K562 (cell line): ENCODE measurements at regions not wholly inside any gene's neighbourhood (a gene's known extent, or its start where the extent isn't known, plus 50 kb on each side); places are given as distances from the start of the nearest gene placed in this dataset.

Experiments
- ATAC-seq: fragments of 200-7000 bp; cut with Tn5 transposase; 3 replicates; pipeline ENCODE4 v1.9.1; 2020; ENCODE audit warnings: moderate library complexity
- BruUV-seq: library from RNA; stranded (reverse); fragments of 400-500 nt; replicated peaks from 2 replicates; lab custom pipeline; 2021; lab: Mats Ljungman, UMichigan
- CTCF ChIA-PET: fragments of 300-600 bp; formaldehyde crosslinking; extraction: SDS; loops from one replicate; lab custom pipeline; 2021; ENCODE audit warnings: low intra/inter-chr PET ratio; lab: Yijun Ruan, JAX
- POLR2A ChIA-PET: fragments of 300-600, 350-650 bp; sonication (Branson Sonifier 250); formaldehyde crosslinking; extraction: SDS; loops from one replicate; lab custom pipeline; 2021; ENCODE audit warnings: antibody characterized with exemption, inconsistent platforms; lab: Yijun Ruan, JAX
- DNase-seq, 4 experiments: peaks; one replicate each; pipeline versions ENCODE4 v3.0.0 to v3.0.0-alpha.2; 2011 to 2018; ENCODE audit warnings: low spot score in 3 of 4, mixed read lengths in 3 of 4; ENCODE audit errors: extremely low read depth in 1 of 4
- FAIRE-seq: peaks from 2 replicates; lab custom pipeline; 2011; peaks lifted over from hg19 to GRCh38; lab: Jason Lieb, UNC
- H2AFZ ChIP-seq: 2 replicates; pipeline ENCODE4 v1.6.0; 2011; ENCODE audit warnings: low read depth, low read length, control low read depth, inconsistent platforms
- H3K27ac ChIP-seq: fragments of 200-600 bp; 3 replicates; pipeline ENCODE4 v1.8.0; 2011; ENCODE audit warnings: low read depth, mild to moderate bottlenecking, control low read depth, inconsistent platforms, low read length, moderate library complexity, mixed read lengths; ENCODE audit errors: extremely low read depth
- H3K27me3 ChIP-seq, 2 experiments: fragments of 300-600 bp in 1 of 2; 2 replicates in 1 of 2; 3 replicates in 1 of 2; pipeline versions ENCODE4 v1.6.0 to v1.8.0; 2011; ENCODE audit warnings: inconsistent platforms in 2 of 2, low read length in 2 of 2, mild to moderate bottlenecking in 1 of 2, mixed read lengths in 1 of 2, moderate library complexity in 1 of 2; ENCODE audit not compliant: control insufficient read depth in 2 of 2, insufficient read depth in 2 of 2
- H3K36me3 ChIP-seq: fragments of 300-600 bp; 3 replicates; pipeline ENCODE4 v1.8.0; 2011; ENCODE audit warnings: mild to moderate bottlenecking, low read length, inconsistent platforms; ENCODE audit not compliant: control insufficient read depth, insufficient read depth
- H3K4me1 ChIP-seq, 2 experiments: fragments of 200-600 bp in 1 of 2; replicated peaks in 1 of 2; 2 replicates in 1 of 2; 3 replicates in 1 of 2; pipeline versions ENCODE4 v1.5.1 to v1.8.0; 2011; ENCODE audit warnings: inconsistent platforms in 2 of 2, low read length in 2 of 2, mild to moderate bottlenecking in 1 of 2, mixed read lengths in 1 of 2, moderate library complexity in 1 of 2; ENCODE audit not compliant: control insufficient read depth in 2 of 2, insufficient read depth in 2 of 2
- H3K4me2 ChIP-seq: 2 replicates; pipeline ENCODE4 v1.6.1; 2011; ENCODE audit warnings: low read length, control low read depth, inconsistent platforms, mixed read lengths; ENCODE audit not compliant: insufficient read depth
- H3K4me3 ChIP-seq: fragments of 200-600 bp; sonication (generic), shearing (Covaris generic); 2 replicates; pipeline ENCODE4 v1.5.1; 2016; ENCODE audit warnings: control low read depth, inconsistent platforms
- H3K79me2 ChIP-seq: fragments of 200-600 bp; 3 replicates; pipeline ENCODE4 v1.8.0; 2011; ENCODE audit warnings: low read length, inconsistent platforms; ENCODE audit not compliant: control insufficient read depth, insufficient read depth
- H3K9ac ChIP-seq, 2 experiments: 2 replicates each; pipeline versions ENCODE4 v1.6.0 to v1.6.1; 2011; ENCODE audit warnings: low read depth in 2 of 2, low read length in 2 of 2, control low read depth in 1 of 2, inconsistent platforms in 1 of 2, mild to moderate bottlenecking in 1 of 2, mixed read lengths in 1 of 2; ENCODE audit not compliant: insufficient read depth in 1 of 2
- H3K9me1 ChIP-seq: one replicate; pipeline ENCODE4 v1.6.0; 2011; ENCODE audit warnings: inconsistent platforms, mild to moderate bottlenecking, low read length, moderate library complexity; ENCODE audit not compliant: control insufficient read depth, insufficient read depth
- H3K9me3 ChIP-seq: replicated peaks from 2 replicates; pipeline ENCODE4 v1.5.1; 2011; ENCODE audit warnings: low read depth, low read length, inconsistent platforms; ENCODE audit not compliant: control insufficient read depth, insufficient read depth
- H4K20me1 ChIP-seq: replicated peaks from 2 replicates; pipeline ENCODE4 v1.6.1; 2011; ENCODE audit warnings: low read length, inconsistent platforms, mixed read lengths; ENCODE audit not compliant: control insufficient read depth, insufficient read depth
- FOS ChIP-seq: IDR thresholded peaks from 3 replicates; pipeline ENCODE4 v1.6.1; 2011; ENCODE audit not compliant: insufficient read length; ENCODE audit errors: extremely low read depth
- HDAC1 ChIP-seq, 2 experiments: fragments of 450-650 bp; IDR thresholded peaks; 2 replicates each; pipeline ENCODE4 v1.6.1; 2016 to 2017; ENCODE audit warnings: inconsistent platforms in 1 of 2, mild to moderate bottlenecking in 1 of 2, moderate library complexity in 1 of 2
- POLR3G ChIP-seq: IDR thresholded peaks from 2 replicates; pipeline ENCODE4 v1.6.1; 2011; ENCODE audit not compliant: insufficient read length, insufficient replicate concordance; ENCODE audit errors: extremely low read depth
- TCFL5 ChIP-seq: fragments of 250-450 bp; sonication (Bioruptor Pico); conservative IDR thresholded peaks from 2 replicates; pipeline ENCODE4 v1.6.1; 2021; ENCODE audit warnings: mild to moderate bottlenecking, moderate library complexity, matching md5 sums
- TFE3 ChIP-seq: fragments of 450-650 bp; formaldehyde crosslinking; IDR thresholded peaks from 2 replicates; pipeline ENCODE4 v1.4.0; 2020; ENCODE audit warnings: mild to moderate bottlenecking, mixed read lengths
- ZBTB1 ChIP-seq: sonication (generic); formaldehyde crosslinking; IDR thresholded peaks from 2 replicates; pipeline ENCODE4 v1.8.1; 2023; ENCODE audit warnings: missing genetic modification reagents, low read depth, mild to moderate bottlenecking, borderline replicate concordance
- WGBS: fragments of 100-300 bp; shearing (Covaris generic); methylation state at CpG from one replicate; pipeline ENCODE4 v1.1.6; 2016; ENCODE audit warnings: low coverage, mixed read lengths; ENCODE audit not compliant: insufficient coverage; ENCODE audit errors: missing lambda C conversion rate; 5-methylcytosine and 5-hydroxymethylcytosine counted together
- in situ Hi-C: fragments of 300-500 bp; cut with MboI; formaldehyde crosslinking; loops from 4 replicates; pipeline ENCODE4 v1.15.0; 2018; ENCODE audit warnings: inconsistent platforms, mixed read lengths
- intact Hi-C: fragments of 100-400 bp; cut with micrococcal nuclease; formaldehyde crosslinking; loops from 2 replicates; pipeline ENCODE4 v1.14.2; 2022
- TF ChIP-seq, protein P1 (sequence below): fragments of 450-650 bp; formaldehyde crosslinking; IDR thresholded peaks from 2 replicates; pipeline ENCODE4 v1.4.0; 2020; ENCODE audit warnings: mild to moderate bottlenecking, moderate library complexity

- Histone ChIP-seq H3K36me3 (no peaks in the 10 kb centered on the region), H3K4me3 (no peak overlapping the region), H3K9me3 (no peaks in the 10 kb centered on the region), H4K20me1 (no peaks in the 10 kb centered on the region), H2AFZ (no peak overlapping the region), H3K9ac (no peak overlapping the region), H3K27me3 (peaks cover 0 to 25% of the 10 kb centered on the region in 2 experiments; a peak in 3 of 5 replicates), H3K79me2 (no peaks in the 10 kb centered on the region), H3K9me1 (no peaks in the 10 kb centered on the region), H3K4me2 (no peak overlapping the region), H3K4me1 (no peaks in the 10 kb centered on the region), H3K27ac (no peak overlapping the region)
- in situ Hi-C loops: no loop called here
- intact Hi-C loops: no loop called here
- ChIA-PET CTCF (interaction anchor here (0.6 kb wide), 1 partner anchor 10 kb away, joined by 3 read pairs; no protein-coding TSS in a partner anchor), POLR2A (interaction anchor here (0.7 to 1.3 kb wide), 3 partner anchors 10 to 17 kb away, joined by 3 to 4 read pairs (median 4); no protein-coding TSS in a partner anchor)
- FAIRE-seq: no peak
- no TSS peak for BruUV-seq
- no peak for ATAC-seq
- 3% methylated on average over 2 of the region's 2 CpGs for WGBS
- TF ChIP-seq POLR3G (no peak), ZBTB1 (CRISPR knock-in tag) (no peak), HDAC1 (IDR thresholded peaks at IDR 0.05) (no peak), TCFL5 (CRISPR knock-in tag) (no peak), FOS (no peak), TFE3 (CRISPR knock-in tag) (no peak)
- TF ChIP-seq, protein P1, sequence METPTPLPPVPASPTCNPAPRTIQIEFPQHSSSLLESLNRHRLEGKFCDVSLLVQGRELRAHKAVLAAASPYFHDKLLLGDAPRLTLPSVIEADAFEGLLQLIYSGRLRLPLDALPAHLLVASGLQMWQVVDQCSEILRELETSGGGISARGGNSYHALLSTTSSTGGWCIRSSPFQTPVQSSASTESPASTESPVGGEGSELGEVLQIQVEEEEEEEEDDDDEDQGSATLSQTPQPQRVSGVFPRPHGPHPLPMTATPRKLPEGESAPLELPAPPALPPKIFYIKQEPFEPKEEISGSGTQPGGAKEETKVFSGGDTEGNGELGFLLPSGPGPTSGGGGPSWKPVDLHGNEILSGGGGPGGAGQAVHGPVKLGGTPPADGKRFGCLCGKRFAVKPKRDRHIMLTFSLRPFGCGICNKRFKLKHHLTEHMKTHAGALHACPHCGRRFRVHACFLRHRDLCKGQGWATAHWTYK (CRISPR knock-in tag): no peak
- DNase-seq: no peak
These were observed 137.3 kb downstream of the KCTD15 start for GRCh38 chr19:33933931-33934330.
